MM.1S (cell line): ENCODE measurements at regions not wholly inside any gene's neighbourhood (a gene's known extent, or its start where the extent isn't known, plus 50 kb on each side); places are given as distances from the start of the nearest gene placed in this dataset.

Experiments
- DNase-seq: peaks from one replicate; pipeline ENCODE4 v3.0.0-alpha.2; 2015
- H2AFZ ChIP-seq: fragments of 300-600 bp; sonication (generic); 2 replicates; pipeline ENCODE4 v1.6.0; 2016; ENCODE audit warnings: antibody characterized with exemption, low read length
- H3F3A ChIP-seq: fragments of 300-600 bp; sonication (generic); 2 replicates; pipeline ENCODE4 v1.6.1; 2016; ENCODE audit warnings: mild to moderate bottlenecking, antibody characterized with exemption, low read length, moderate library complexity, mixed read lengths; ENCODE audit not compliant: insufficient read depth
- H3K27ac ChIP-seq: fragments of 300-600 bp; sonication (generic); 2 replicates; pipeline ENCODE4 v1.5.1; 2016; ENCODE audit warnings: mild to moderate bottlenecking, low read length
- H3K27me3 ChIP-seq: fragments of 300-600 bp; sonication (generic); replicated peaks from 2 replicates; pipeline ENCODE4 v1.6.0; 2016; ENCODE audit warnings: low read length; ENCODE audit not compliant: insufficient read depth
- H3K36me3 ChIP-seq: fragments of 300-600 bp; sonication (generic); replicated peaks from 2 replicates; pipeline ENCODE4 v1.6.1; 2016; ENCODE audit warnings: mild to moderate bottlenecking, low read length, mixed read lengths; ENCODE audit not compliant: insufficient read depth
- H3K4me1 ChIP-seq: fragments of 300-600 bp; sonication (generic); 2 replicates; pipeline ENCODE4 v1.6.1; 2016; ENCODE audit warnings: low read length, mixed read lengths
- H3K4me2 ChIP-seq: fragments of 300-600 bp; sonication (generic); 2 replicates; pipeline ENCODE4 v1.6.0; 2016; ENCODE audit warnings: low read depth, low read length
- H3K4me3 ChIP-seq: fragments of 300-600 bp; sonication (generic); 2 replicates; pipeline ENCODE4 v1.5.1; 2016; ENCODE audit warnings: low read length, mixed read lengths
- H3K79me2 ChIP-seq: fragments of 300-600 bp; sonication (generic); 2 replicates; pipeline ENCODE4 v1.6.1; 2016; ENCODE audit warnings: mixed run types, low read length, mixed read lengths
- H3K9ac ChIP-seq: fragments of 300-600 bp; sonication (generic); 2 replicates; pipeline ENCODE4 v1.6.1; 2016; ENCODE audit warnings: low read length, mixed read lengths
- H3K9me2 ChIP-seq: fragments of 300-600 bp; sonication (generic); replicated peaks from 2 replicates; pipeline ENCODE4 v1.6.1; 2016; ENCODE audit warnings: mild to moderate bottlenecking, low read length, mixed read lengths; ENCODE audit not compliant: insufficient read depth
- H3K9me3 ChIP-seq: fragments of 300-600 bp; sonication (generic); replicated peaks from 2 replicates; pipeline ENCODE4 v1.6.1; 2016; ENCODE audit warnings: mild to moderate bottlenecking, low read length, mixed read lengths; ENCODE audit not compliant: insufficient read depth
- H4K20me1 ChIP-seq: fragments of 300-600 bp; sonication (generic); 2 replicates; pipeline ENCODE4 v1.6.1; 2016; ENCODE audit warnings: mild to moderate bottlenecking, low read length, moderate library complexity, mixed read lengths; ENCODE audit not compliant: insufficient read depth
- CTCF ChIP-seq: fragments of 300-600 bp; sonication (generic); IDR thresholded peaks from 2 replicates; pipeline ENCODE4 v1.5.1; 2016; ENCODE audit warnings: antibody characterized with exemption, low read length, mixed read lengths
- EZH2 ChIP-seq: fragments of 300-600 bp; sonication (generic); optimal IDR thresholded peaks from 2 replicates; pipeline ENCODE3; 2017; ENCODE audit warnings: low read depth, mild to moderate bottlenecking, antibody characterized with exemption, low read length, mixed read lengths
- EZH2phosphoT487 ChIP-seq: fragments of 300-600 bp; sonication (generic); IDR thresholded peaks from 2 replicates; pipeline ENCODE4 v1.6.1; 2018; ENCODE audit warnings: antibody characterized with exemption, low read length

- no peaks in the 10 kb centered on the region for H3K79me2 ChIP-seq
- no peaks in the 10 kb centered on the region for H3F3A ChIP-seq
- no peaks in the 10 kb centered on the region for H4K20me1 ChIP-seq
- no peak overlapping the region for H3K9ac ChIP-seq
- peaks cover 12% of the 10 kb centered on the region for H3K4me1 ChIP-seq
- no peak overlapping the region for H2AFZ ChIP-seq
- no peak for DNase-seq
- H3K36me3 ChIP-seq, result no peaks in the 10 kb centered on the region
- H3K4me2 ChIP-seq, result no peak overlapping the region
- H3K27ac ChIP-seq, result no peak overlapping the region
- H3K9me3 ChIP-seq, result no peaks in the 10 kb centered on the region
- no peak overlapping the region for H3K4me3 ChIP-seq
- no peaks in the 10 kb centered on the region for H3K27me3 ChIP-seq
- H3K9me2 ChIP-seq, result no peaks in the 10 kb centered on the region
- TF ChIP-seq EZH2phosphoT487 (no peak), CTCF (no peak), EZH2 (no peak)
Observed at GRCh38 chr12:93087840-93088610, 158.9 kb upstream of the EEA1 start.

- Histone ChIP-seq H3F3A (peaks cover 3% of the 10 kb centered on the region), H3K4me3 (no peak overlapping the region), H3K27ac (no peak overlapping the region), H3K9me3 (no peaks in the 10 kb centered on the region), H2AFZ (no peak overlapping the region), H3K9ac (no peak overlapping the region), H3K36me3 (no peaks in the 10 kb centered on the region), H3K27me3 (no peaks in the 10 kb centered on the region), H3K4me2 (no peak overlapping the region), H4K20me1 (no peaks in the 10 kb centered on the region), H3K4me1 (peaks cover 17% of the 10 kb centered on the region), H3K9me2 (no peaks in the 10 kb centered on the region), H3K79me2 (no peaks in the 10 kb centered on the region)
- DNase-seq, result no peak
- no peak for TF ChIP-seq EZH2
- TF ChIP-seq CTCF, result no peak
- TF ChIP-seq EZH2phosphoT487, result no peak
Observed at GRCh38 chr12:93089805-93090569, 160.9 kb upstream of the EEA1 start.

GRCh38 chr12:93090731-93091172 is 161.7 kb upstream of the EEA1 start:
- Histone ChIP-seq H3K9me3 (no peaks in the 10 kb centered on the region), H3K27me3 (no peaks in the 10 kb centered on the region), H3K4me1 (peaks cover 20% of the 10 kb centered on the region), H3K4me3 (no peak overlapping the region), H3K9ac (no peak overlapping the region), H2AFZ (no peak overlapping the region), H3K79me2 (no peaks in the 10 kb centered on the region), H3K9me2 (no peaks in the 10 kb centered on the region), H3K4me2 (no peak overlapping the region), H3K36me3 (no peaks in the 10 kb centered on the region), H3K27ac (no peak overlapping the region), H3F3A (peaks cover 7% of the 10 kb centered on the region), H4K20me1 (no peaks in the 10 kb centered on the region)
- no peak for DNase-seq
- TF ChIP-seq EZH2 (no peak), CTCF (no peak), EZH2phosphoT487 (no peak)
